K562 (cell line): ENCODE measurements at regions not wholly inside any gene's neighbourhood (a gene's known extent, or its start where the extent isn't known, plus 50 kb on each side); places are given as distances from the start of the nearest gene placed in this dataset.

Source experiments
- BCOR ChIP-seq: fragments of 450-650 bp; IDR thresholded peaks from 2 replicates; pipeline ENCODE4 v1.6.1; 2016
- CREM ChIP-seq: IDR thresholded peaks from 2 replicates; pipeline ENCODE4 v1.6.1; 2014; ENCODE audit warnings: antibody characterized with exemption, low read depth
- E2F3 ChIP-seq: fragments of 250-450 bp; sonication (Bioruptor Pico); IDR thresholded peaks from 2 replicates; pipeline ENCODE4 v1.4.0; 2020; ENCODE audit warnings: mild to moderate bottlenecking
- HDAC1 ChIP-seq, 2 experiments: fragments of 450-650 bp; IDR thresholded peaks; 2 replicates each; pipeline ENCODE4 v1.6.1; 2016 to 2017; ENCODE audit warnings: inconsistent platforms in 1 of 2, mild to moderate bottlenecking in 1 of 2, moderate library complexity in 1 of 2
- HNRNPLL ChIP-seq: fragments of 200-400 bp; formaldehyde crosslinking; IDR thresholded peaks from 2 replicates; pipeline ENCODE4 v1.6.1; 2017; ENCODE audit warnings: low read length, low read depth, mild to moderate bottlenecking; ENCODE audit not compliant: poor library complexity, severe bottlenecking
- ILK ChIP-seq: fragments of 450-650 bp; IDR thresholded peaks from 2 replicates; pipeline ENCODE4 v1.6.1; 2016; ENCODE audit warnings: missing genetic modification characterization, low read depth, mild to moderate bottlenecking, missing compliant biosample characterization, moderate library complexity, borderline replicate concordance
- KLF1 ChIP-seq: fragments of 450-650 bp; IDR thresholded peaks from 2 replicates; pipeline ENCODE4 v1.6.1; 2016; ENCODE audit warnings: missing genetic modification characterization, missing compliant biosample characterization
- L3MBTL2 ChIP-seq: fragments of 450-650 bp; IDR thresholded peaks from 2 replicates; pipeline ENCODE4 v1.6.1; 2016; ENCODE audit warnings: mild to moderate bottlenecking, moderate library complexity
- LARP7 ChIP-seq: fragments of 450-650 bp; IDR thresholded peaks from 2 replicates; pipeline ENCODE4 v1.6.1; 2016
- MAFG ChIP-seq: fragments of 450-650 bp; conservative IDR thresholded peaks from 2 replicates; pipeline ENCODE4 v1.6.1; 2016; ENCODE audit warnings: missing genetic modification characterization, missing compliant biosample characterization
- MTA1 ChIP-seq: fragments of 450-650 bp; IDR thresholded peaks from 2 replicates; pipeline ENCODE4 v1.6.1; 2017; ENCODE audit warnings: borderline replicate concordance
- NFATC3 ChIP-seq: fragments of 450-650 bp; IDR thresholded peaks from 2 replicates; pipeline ENCODE4 v1.6.1; 2017; ENCODE audit warnings: mild to moderate bottlenecking
- NR2C1 ChIP-seq, 2 experiments: fragments of 450-650 bp; IDR thresholded peaks; 2 replicates each; pipeline ENCODE4 v1.6.1; 2017; ENCODE audit warnings: mild to moderate bottlenecking in 2 of 2, antibody characterized with exemption in 1 of 2, inconsistent platforms in 1 of 2, missing compliant biosample characterization in 1 of 2, missing genetic modification characterization in 1 of 2
- PCBP2 ChIP-seq: fragments of 200-400 bp; formaldehyde crosslinking; IDR thresholded peaks from 2 replicates; pipeline ENCODE4 v1.6.1; 2018; ENCODE audit warnings: low read length, low read depth, mild to moderate bottlenecking, moderate library complexity; ENCODE audit not compliant: poor library complexity, severe bottlenecking
- RUNX1 ChIP-seq: sonication (generic); IDR thresholded peaks from 2 replicates; pipeline ENCODE4 v1.6.1; 2016; ENCODE audit warnings: antibody characterized with exemption, low read depth
- SETDB1 ChIP-seq: IDR thresholded peaks from one replicate; pipeline ENCODE4 v1.6.1; 2012; ENCODE audit warnings: low read length, control low read depth, inconsistent platforms
- SMARCA4 ChIP-seq: fragments of 450-650 bp; IDR thresholded peaks from 2 replicates; pipeline ENCODE4 v1.6.1; 2016
- SNAPC5 ChIP-seq: fragments of 250-450 bp; sonication (Bioruptor Pico); IDR thresholded peaks from 2 replicates; pipeline ENCODE4 v1.8.0; 2021; ENCODE audit warnings: moderate library complexity, mild to moderate bottlenecking, inconsistent platforms
- TBP ChIP-seq: optimal IDR thresholded peaks from 2 replicates; pipeline ENCODE3; 2011; ENCODE audit warnings: low read depth, low read length, improper control_type of control experiment
- THRA ChIP-seq: fragments of 450-650 bp; IDR thresholded peaks from 2 replicates; pipeline ENCODE4 v1.6.1; 2017; ENCODE audit warnings: mild to moderate bottlenecking, moderate library complexity
- XRCC5 ChIP-seq: fragments of 200-400 bp; formaldehyde crosslinking; IDR thresholded peaks from 2 replicates; pipeline ENCODE4 v1.6.1; 2017; ENCODE audit warnings: low read depth, mild to moderate bottlenecking, low read length
- ZBTB11 ChIP-seq, 3 experiments: fragments of 200-800 bp in 1 of 3; fragments of 250-450 bp in 1 of 3; fragments of 450-650 bp in 1 of 3; sonication (Bioruptor Pico) in 1 of 3; sonication (Bioruptor generic) in 1 of 3; formaldehyde crosslinking in 1 of 3; IDR thresholded peaks; 2 replicates each; pipeline versions ENCODE4 v1.6.1 to v1.8.0; 2016 to 2022; ENCODE audit warnings: mild to moderate bottlenecking in 2 of 3, missing genetic modification characterization in 2 of 3, missing compliant biosample characterization in 1 of 3, moderate library complexity in 1 of 3
- ZNF695 ChIP-seq: fragments of 450-650 bp; formaldehyde crosslinking; IDR thresholded peaks from 2 replicates; pipeline ENCODE4 v1.4.0; 2020; ENCODE audit warnings: mild to moderate bottlenecking, moderate library complexity
- ZNF717 ChIP-seq: fragments of 250-450 bp; sonication (Bioruptor Pico); IDR thresholded peaks from 2 replicates; pipeline ENCODE4 v1.5.0; 2021
- ZNF766 ChIP-seq: fragments of 200-800 bp; sonication (Bioruptor generic); conservative IDR thresholded peaks from 2 replicates; pipeline ENCODE4 v1.6.1; 2016; ENCODE audit warnings: missing genetic modification characterization, missing compliant biosample characterization
- ZSCAN29 ChIP-seq: fragments of 450-650 bp; IDR thresholded peaks from 2 replicates; pipeline ENCODE4 v1.6.1; 2017

DNA sequence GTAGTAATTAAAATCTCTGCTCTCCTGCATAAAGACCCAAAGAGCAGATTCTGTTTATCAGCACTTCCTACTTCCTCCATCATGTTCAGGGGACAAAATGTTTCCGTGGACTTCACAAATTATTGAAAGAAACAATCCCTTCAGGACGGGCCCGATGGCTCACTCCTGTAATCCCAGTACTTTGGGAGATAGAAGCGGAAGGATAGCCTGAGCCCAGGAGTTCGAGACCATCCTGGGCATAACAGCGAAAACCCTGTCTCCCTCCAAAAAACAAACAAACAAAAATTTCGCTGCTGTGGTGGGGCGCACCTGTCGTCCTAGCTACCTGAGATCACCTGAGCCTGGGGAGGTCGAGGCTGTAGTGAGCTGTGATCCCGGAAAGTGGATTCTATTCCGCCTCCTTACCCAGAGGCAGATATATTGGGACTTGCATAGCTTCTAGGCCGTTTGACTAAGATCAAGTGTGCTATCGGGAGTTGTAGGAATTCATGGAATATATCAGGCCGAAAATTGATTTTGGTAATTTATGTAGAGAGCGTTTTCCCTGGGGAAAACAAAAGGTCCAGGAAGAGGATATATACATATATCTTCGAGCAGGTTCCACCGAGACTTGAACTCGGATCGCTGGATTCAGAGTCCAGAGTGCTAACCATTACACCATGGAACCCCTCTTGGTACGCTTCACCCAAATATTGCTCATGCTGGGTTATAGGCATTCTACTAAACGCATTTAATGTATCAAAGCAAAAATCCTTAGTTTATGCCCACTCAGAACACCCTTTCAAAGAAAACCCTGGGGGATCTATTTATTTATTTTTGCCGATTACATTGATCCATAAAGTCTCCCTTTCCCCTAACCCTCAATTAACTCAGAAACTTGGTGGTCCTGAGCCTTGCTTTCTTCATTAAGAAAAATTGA is 74.5 kb upstream of the ZNF184 start (continued):
- TF ChIP-seq KLF1 (tag): no peak
- TF ChIP-seq RUNX1: no peak
- TF ChIP-seq ZBTB11 (CRISPR knock-in tag; IDR thresholded peaks at IDR 0.05): no peak
- no peak for TF ChIP-seq ZNF717
- TF ChIP-seq ZSCAN29: peak; percentile 83
- TF ChIP-seq HNRNPLL: no peak
- peak; percentile 55 for TF ChIP-seq CREM
- no peak for TF ChIP-seq SMARCA4
- TF ChIP-seq LARP7: no peak
- TF ChIP-seq NFATC3: peak; percentile 46; the same call in 1 of the 2 replicates
- TF ChIP-seq ZNF695 (CRISPR knock-in tag): no peak
- peak; percentile 44 for TF ChIP-seq L3MBTL2
- TF ChIP-seq TBP: peak; percentile 100
- no peak for TF ChIP-seq THRA
- no peak for TF ChIP-seq MAFG (tag)
- TF ChIP-seq SNAPC5 (CRISPR knock-in tag): no peak
- TF ChIP-seq ZNF766 (CRISPR knock-in tag): no peak
- TF ChIP-seq NR2C1 (IDR thresholded peaks at IDR 0.05): no peak; the same call in 1 of the 2 replicates
- no peak for TF ChIP-seq NR2C1 (tag; IDR thresholded peaks at IDR 0.05)
- TF ChIP-seq PCBP2: no peak
- TF ChIP-seq ILK (tag): no peak; the same call in 1 of the 2 replicates
- TF ChIP-seq XRCC5: peak; percentile 45; the same call in 1 of the 2 replicates
- no peak for TF ChIP-seq SETDB1
- peak; percentile 82; the same call in 1 of the 2 replicates for TF ChIP-seq BCOR
- peak; percentile 20 to 95; a peak in 1 of 4 replicates for TF ChIP-seq HDAC1 (IDR thresholded peaks at IDR 0.05)
- peak; percentile 76; the same call in 1 of the 2 replicates for TF ChIP-seq MTA1
- TF ChIP-seq E2F3: no peak
